K562 (cell line): ENCODE measurements at regions not wholly inside any gene's neighbourhood (a gene's known extent, or its start where the extent isn't known, plus 50 kb on each side); places are given as distances from the start of the nearest gene placed in this dataset.

Experiments used
- ATAC-seq: fragments of 200-7000 bp; cut with Tn5 transposase; 3 replicates; pipeline ENCODE4 v1.9.1; 2020; ENCODE audit warnings: moderate library complexity
- BruUV-seq: library from RNA; stranded (reverse); fragments of 400-500 nt; replicated peaks from 2 replicates; lab custom pipeline; 2021; lab: Mats Ljungman, UMichigan
- CTCF ChIA-PET: fragments of 300-600 bp; formaldehyde crosslinking; extraction: SDS; loops from one replicate; lab custom pipeline; 2021; ENCODE audit warnings: low intra/inter-chr PET ratio; lab: Yijun Ruan, JAX
- POLR2A ChIA-PET: fragments of 300-600, 350-650 bp; sonication (Branson Sonifier 250); formaldehyde crosslinking; extraction: SDS; loops from one replicate; lab custom pipeline; 2021; ENCODE audit warnings: antibody characterized with exemption, inconsistent platforms; lab: Yijun Ruan, JAX
- DNase-seq, 4 experiments: peaks; one replicate each; pipeline versions ENCODE4 v3.0.0 to v3.0.0-alpha.2; 2011 to 2018; ENCODE audit warnings: low spot score in 3 of 4, mixed read lengths in 3 of 4; ENCODE audit errors: extremely low read depth in 1 of 4
- FAIRE-seq: peaks from 2 replicates; lab custom pipeline; 2011; peaks lifted over from hg19 to GRCh38; lab: Jason Lieb, UNC
- H2AFZ ChIP-seq: 2 replicates; pipeline ENCODE4 v1.6.0; 2011; ENCODE audit warnings: low read depth, low read length, control low read depth, inconsistent platforms
- H3K27ac ChIP-seq: fragments of 200-600 bp; 3 replicates; pipeline ENCODE4 v1.8.0; 2011; ENCODE audit warnings: low read depth, mild to moderate bottlenecking, control low read depth, inconsistent platforms, low read length, moderate library complexity, mixed read lengths; ENCODE audit errors: extremely low read depth
- H3K27me3 ChIP-seq, 2 experiments: fragments of 300-600 bp in 1 of 2; 2 replicates in 1 of 2; 3 replicates in 1 of 2; pipeline versions ENCODE4 v1.6.0 to v1.8.0; 2011; ENCODE audit warnings: inconsistent platforms in 2 of 2, low read length in 2 of 2, mild to moderate bottlenecking in 1 of 2, mixed read lengths in 1 of 2, moderate library complexity in 1 of 2; ENCODE audit not compliant: control insufficient read depth in 2 of 2, insufficient read depth in 2 of 2
- H3K36me3 ChIP-seq: fragments of 300-600 bp; 3 replicates; pipeline ENCODE4 v1.8.0; 2011; ENCODE audit warnings: mild to moderate bottlenecking, low read length, inconsistent platforms; ENCODE audit not compliant: control insufficient read depth, insufficient read depth
- H3K4me1 ChIP-seq, 2 experiments: fragments of 200-600 bp in 1 of 2; replicated peaks in 1 of 2; 2 replicates in 1 of 2; 3 replicates in 1 of 2; pipeline versions ENCODE4 v1.5.1 to v1.8.0; 2011; ENCODE audit warnings: inconsistent platforms in 2 of 2, low read length in 2 of 2, mild to moderate bottlenecking in 1 of 2, mixed read lengths in 1 of 2, moderate library complexity in 1 of 2; ENCODE audit not compliant: control insufficient read depth in 2 of 2, insufficient read depth in 2 of 2
- H3K4me2 ChIP-seq: 2 replicates; pipeline ENCODE4 v1.6.1; 2011; ENCODE audit warnings: low read length, control low read depth, inconsistent platforms, mixed read lengths; ENCODE audit not compliant: insufficient read depth
- H3K4me3 ChIP-seq: fragments of 200-600 bp; sonication (generic), shearing (Covaris generic); 2 replicates; pipeline ENCODE4 v1.5.1; 2016; ENCODE audit warnings: control low read depth, inconsistent platforms
- H3K79me2 ChIP-seq: fragments of 200-600 bp; 3 replicates; pipeline ENCODE4 v1.8.0; 2011; ENCODE audit warnings: low read length, inconsistent platforms; ENCODE audit not compliant: control insufficient read depth, insufficient read depth
- H3K9ac ChIP-seq, 2 experiments: 2 replicates each; pipeline versions ENCODE4 v1.6.0 to v1.6.1; 2011; ENCODE audit warnings: low read depth in 2 of 2, low read length in 2 of 2, control low read depth in 1 of 2, inconsistent platforms in 1 of 2, mild to moderate bottlenecking in 1 of 2, mixed read lengths in 1 of 2; ENCODE audit not compliant: insufficient read depth in 1 of 2
- H3K9me1 ChIP-seq: one replicate; pipeline ENCODE4 v1.6.0; 2011; ENCODE audit warnings: inconsistent platforms, mild to moderate bottlenecking, low read length, moderate library complexity; ENCODE audit not compliant: control insufficient read depth, insufficient read depth
- H3K9me3 ChIP-seq: replicated peaks from 2 replicates; pipeline ENCODE4 v1.5.1; 2011; ENCODE audit warnings: low read depth, low read length, inconsistent platforms; ENCODE audit not compliant: control insufficient read depth, insufficient read depth
- H4K20me1 ChIP-seq: replicated peaks from 2 replicates; pipeline ENCODE4 v1.6.1; 2011; ENCODE audit warnings: low read length, inconsistent platforms, mixed read lengths; ENCODE audit not compliant: control insufficient read depth, insufficient read depth
- KHSRP ChIP-seq: fragments of 450-650 bp; IDR thresholded peaks from 2 replicates; pipeline ENCODE4 v1.6.1; 2017
- NR2F6 ChIP-seq: fragments of 450-650 bp; formaldehyde crosslinking; IDR thresholded peaks from 2 replicates; pipeline ENCODE4 v1.4.0; 2020; ENCODE audit warnings: mild to moderate bottlenecking
- RBM22 ChIP-seq: fragments of 200-400 bp; formaldehyde crosslinking; IDR thresholded peaks from 2 replicates; pipeline ENCODE4 v1.6.1; 2018; ENCODE audit warnings: low read length, low read depth; ENCODE audit not compliant: poor library complexity, severe bottlenecking
- TGIF2 ChIP-seq: sonication (generic); formaldehyde crosslinking; IDR thresholded peaks from 2 replicates; pipeline ENCODE4 v1.8.1; 2022; ENCODE audit warnings: mild to moderate bottlenecking, missing genetic modification reagents, moderate library complexity
- ZNF318 ChIP-seq, 2 experiments: fragments of 450-650 bp; IDR thresholded peaks; 2 replicates each; pipeline ENCODE4 v1.6.1; 2016; ENCODE audit warnings: mild to moderate bottlenecking in 2 of 2, borderline replicate concordance in 1 of 2, low read depth in 1 of 2, moderate library complexity in 1 of 2
- ZNF584 ChIP-seq: fragments of 200-800 bp; sonication (Bioruptor generic); IDR thresholded peaks from 2 replicates; pipeline ENCODE4 v1.6.1; 2016; ENCODE audit warnings: low read depth, mild to moderate bottlenecking, missing genetic modification characterization, missing compliant biosample characterization
- WGBS: fragments of 100-300 bp; shearing (Covaris generic); methylation state at CpG from one replicate; pipeline ENCODE4 v1.1.6; 2016; ENCODE audit warnings: low coverage, mixed read lengths; ENCODE audit not compliant: insufficient coverage; ENCODE audit errors: missing lambda C conversion rate; 5-methylcytosine and 5-hydroxymethylcytosine counted together
- in situ Hi-C: fragments of 300-500 bp; cut with MboI; formaldehyde crosslinking; loops from 4 replicates; pipeline ENCODE4 v1.15.0; 2018; ENCODE audit warnings: inconsistent platforms, mixed read lengths
- intact Hi-C: fragments of 100-400 bp; cut with micrococcal nuclease; formaldehyde crosslinking; loops from 2 replicates; pipeline ENCODE4 v1.14.2; 2022

- Histone ChIP-seq H3K4me2 (no peak overlapping the region), H3K27me3 (peaks cover 0 to 14% of the 10 kb centered on the region in 2 experiments; a peak in 1 of 5 replicates), H2AFZ (no peak overlapping the region), H3K9me3 (no peaks in the 10 kb centered on the region), H3K36me3 (no peaks in the 10 kb centered on the region), H4K20me1 (no peaks in the 10 kb centered on the region), H3K79me2 (no peaks in the 10 kb centered on the region), H3K27ac (no peak overlapping the region), H3K4me3 (no peak overlapping the region), H3K4me1 (no peaks in the 10 kb centered on the region), H3K9ac (no peak overlapping the region), H3K9me1 (no peaks in the 10 kb centered on the region)
- DNase-seq (no peak), FAIRE-seq (no peak), ATAC-seq (no peak)
- TF ChIP-seq RBM22 (no peak), NR2F6 (CRISPR knock-in tag) (no peak), ZNF584 (CRISPR knock-in tag) (no peak), ZNF318 (IDR thresholded peaks at IDR 0.05; ENCODE audit: borderline replicate concordance in 1 of 2, low read depth in 1 of 2) (no peak), KHSRP (no peak), TGIF2 (CRISPR knock-in tag) (no peak)
- in situ Hi-C loops: no loop called here
- CTCF ChIA-PET: no interaction called here
- no TSS peak for BruUV-seq
- POLR2A ChIA-PET: no interaction called here
- intact Hi-C loops: no loop called here
- 0% methylated on average over 6 of the region's 14 CpGs for WGBS
Measured at GRCh38 chr13:111846391-111847159, 220.4 kb upstream of the SOX1 start.
